Activated T-cell treated with anti-CD3 and anti-CD28 coated beads, Interleukin-2, amount 50 U/mL, for 1 hour (primary cell): ENCODE measurements at regions not wholly inside any gene's neighbourhood (a gene's known extent, or its start where the extent isn't known, plus 50 kb on each side); places are given as distances from the start of the nearest gene placed in this dataset.
A peak's percentile ranks its signal among the peaks of the same experiment; 100 is the strongest.

Experiments used
- DNase-seq: peaks from one replicate; pipeline ENCODE4 v3.0.0-alpha.2; 2020

GRCh38 chr11:128298271-128298670, 289.1 kb downstream of the ETS1 start:
- DNase-seq = no peak

- no peak for DNase-seq
Measured at GRCh38 chr11:128297805-128298204, 289.6 kb downstream of the ETS1 start.

GRCh38 chr11:128297091-128297651, 290.2 kb downstream of the ETS1 start:
- no peak for DNase-seq

- no peak for DNase-seq
Measured at GRCh38 chr11:128294671-128295050, 292.7 kb downstream of the ETS1 start.

- no peak for DNase-seq
Measured at GRCh38 chr11:128294001-128294670, 293.2 kb downstream of the ETS1 start.

GRCh38 chr11:128291835-128292234, 295.5 kb downstream of the ETS1 start:
- peak; percentile 62 for DNase-seq

- peak; percentile 45 for DNase-seq
Measured at GRCh38 chr11:128291007-128291406, 296.4 kb downstream of the ETS1 start.

GRCh38 chr11:128290106-128290840, 297.1 kb downstream of the ETS1 start:
- peak; percentile 75 for DNase-seq

GRCh38 chr11:128289048-128289447, 298.3 kb downstream of the ETS1 start:
- no peak for DNase-seq

- no peak for DNase-seq
Measured at GRCh38 chr11:128288368-128288767, 299.0 kb downstream of the ETS1 start.

GRCh38 chr11:128285321-128285720, 302.0 kb downstream of the ETS1 start:
- no peak for DNase-seq

GRCh38 chr11:128284634-128285033, 302.7 kb downstream of the ETS1 start:
- DNase-seq = no peak

- no peak for DNase-seq
Measured at GRCh38 chr11:128283451-128283850, 303.9 kb downstream of the ETS1 start.

- DNase-seq = no peak
Measured at GRCh38 chr11:128282053-128282452, 305.3 kb downstream of the ETS1 start.

GRCh38 chr11:128279866-128280265, 307.5 kb downstream of the ETS1 start:
- no peak for DNase-seq

- no peak for DNase-seq
Measured at GRCh38 chr11:128273736-128274135, 313.6 kb downstream of the ETS1 start.

- no peak for DNase-seq
Measured at GRCh38 chr11:128271401-128271800, 316.0 kb downstream of the ETS1 start.

- DNase-seq = no peak
Measured at GRCh38 chr11:128269466-128269865, 317.9 kb downstream of the ETS1 start.

GRCh38 chr11:128266893-128267292, 320.5 kb downstream of the ETS1 start:
- DNase-seq = no peak

GRCh38 chr11:128262463-128263345, 324.7 kb downstream of the ETS1 start:
- DNase-seq = no peak

- no peak for DNase-seq
Measured at GRCh38 chr11:128261011-128261421, 326.3 kb downstream of the ETS1 start.

GRCh38 chr11:128260398-128260797, 327.0 kb downstream of the ETS1 start:
- no peak for DNase-seq

- no peak for DNase-seq
Measured at GRCh38 chr11:128259816-128260215, 327.5 kb downstream of the ETS1 start.
